WI38 (cell line): ENCODE measurements at regions not wholly inside any gene's neighbourhood (a gene's known extent, or its start where the extent isn't known, plus 50 kb on each side); places are given as distances from the start of the nearest gene placed in this dataset.

Experiments used
- H3K4me3 ChIP-seq: 2 replicates; pipeline ENCODE4 v1.5.1; 2011; ENCODE audit warnings: low read depth, mild to moderate bottlenecking, control low read depth, low read length
- TF ChIP-seq, protein P1 (sequence below): IDR thresholded peaks from 2 replicates; pipeline ENCODE4 v1.5.1; 2012; ENCODE audit warnings: low read depth, mild to moderate bottlenecking, control low read depth, low read length

DNA sequence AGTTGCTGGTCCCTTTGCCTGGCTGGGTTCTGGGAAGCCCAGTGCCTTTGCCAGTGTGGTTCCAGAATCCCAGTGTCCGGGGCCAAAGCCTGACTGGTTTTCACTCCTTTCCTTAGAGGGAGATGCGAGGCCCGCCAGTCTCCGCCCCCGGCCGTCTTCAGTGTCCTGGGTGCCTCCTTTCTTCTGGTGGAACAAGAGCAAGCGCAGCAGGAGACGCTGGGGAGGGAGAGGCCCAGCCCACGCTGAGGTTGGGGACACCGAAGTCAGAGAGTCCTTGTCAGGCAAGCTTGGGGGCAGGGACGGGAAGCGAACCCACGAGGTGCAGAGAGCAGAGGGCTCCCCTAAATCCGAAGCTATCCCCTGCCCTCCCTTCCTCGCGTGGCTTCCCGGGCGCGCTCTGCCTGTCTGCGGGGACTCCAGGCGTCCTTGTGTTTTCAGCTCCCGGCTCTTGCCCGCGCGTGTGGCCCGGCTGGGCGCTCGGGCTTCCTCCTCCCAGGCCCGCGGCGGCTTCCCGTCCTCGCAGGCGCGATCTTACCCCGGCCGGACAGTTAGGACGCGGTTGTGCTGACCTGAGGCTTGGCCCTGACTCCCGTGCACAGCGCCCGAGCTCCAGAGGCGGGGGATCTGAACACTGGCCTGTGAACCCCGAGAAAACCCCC, 60.6 kb upstream of the UBE3C start:
- peak overlapping the region; percentile 33; the same call in 1 of the 2 replicates for H3K4me3 ChIP-seq
- TF ChIP-seq, protein P1, sequence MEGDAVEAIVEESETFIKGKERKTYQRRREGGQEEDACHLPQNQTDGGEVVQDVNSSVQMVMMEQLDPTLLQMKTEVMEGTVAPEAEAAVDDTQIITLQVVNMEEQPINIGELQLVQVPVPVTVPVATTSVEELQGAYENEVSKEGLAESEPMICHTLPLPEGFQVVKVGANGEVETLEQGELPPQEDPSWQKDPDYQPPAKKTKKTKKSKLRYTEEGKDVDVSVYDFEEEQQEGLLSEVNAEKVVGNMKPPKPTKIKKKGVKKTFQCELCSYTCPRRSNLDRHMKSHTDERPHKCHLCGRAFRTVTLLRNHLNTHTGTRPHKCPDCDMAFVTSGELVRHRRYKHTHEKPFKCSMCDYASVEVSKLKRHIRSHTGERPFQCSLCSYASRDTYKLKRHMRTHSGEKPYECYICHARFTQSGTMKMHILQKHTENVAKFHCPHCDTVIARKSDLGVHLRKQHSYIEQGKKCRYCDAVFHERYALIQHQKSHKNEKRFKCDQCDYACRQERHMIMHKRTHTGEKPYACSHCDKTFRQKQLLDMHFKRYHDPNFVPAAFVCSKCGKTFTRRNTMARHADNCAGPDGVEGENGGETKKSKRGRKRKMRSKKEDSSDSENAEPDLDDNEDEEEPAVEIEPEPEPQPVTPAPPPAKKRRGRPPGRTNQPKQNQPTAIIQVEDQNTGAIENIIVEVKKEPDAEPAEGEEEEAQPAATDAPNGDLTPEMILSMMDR, result no peak

- no peak overlapping the region for H3K4me3 ChIP-seq
- TF ChIP-seq, protein P1, result no peak
These were observed 59.6 kb upstream of the UBE3C start for GRCh38 chr7:157079116-157079515.

- H3K4me3 ChIP-seq, result no peak overlapping the region
- TF ChIP-seq, protein P1, result no peak
These were observed 58.5 kb upstream of the UBE3C start for GRCh38 chr7:157080111-157080730.

DNA sequence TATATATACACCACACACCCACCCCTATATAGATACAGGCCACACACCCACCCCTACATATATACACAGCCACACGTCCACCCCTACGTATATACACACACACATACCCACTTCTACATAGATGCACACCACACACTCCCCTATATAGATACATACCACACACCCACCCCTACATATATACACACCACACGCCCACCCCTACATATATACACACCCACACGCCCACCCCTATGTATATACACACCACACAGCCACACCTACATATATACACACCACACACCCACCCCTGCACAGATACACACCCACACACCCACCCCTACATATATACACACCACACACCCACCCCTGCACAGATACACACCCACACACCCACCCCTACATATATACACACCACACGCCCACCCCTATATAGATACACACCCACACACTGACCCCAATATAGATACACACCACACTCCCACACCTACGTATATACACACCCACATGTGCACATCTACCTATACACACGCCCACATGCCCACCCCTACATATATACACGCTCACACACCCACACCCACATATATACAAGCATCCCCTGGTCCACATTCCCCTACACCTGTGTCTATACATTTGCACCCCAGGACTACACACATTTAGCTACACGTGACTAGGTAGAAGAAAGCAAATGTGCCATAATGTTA, 52.1 kb upstream of the UBE3C start:
- no peak overlapping the region for H3K4me3 ChIP-seq
- TF ChIP-seq, protein P1, result no peak

DNA sequence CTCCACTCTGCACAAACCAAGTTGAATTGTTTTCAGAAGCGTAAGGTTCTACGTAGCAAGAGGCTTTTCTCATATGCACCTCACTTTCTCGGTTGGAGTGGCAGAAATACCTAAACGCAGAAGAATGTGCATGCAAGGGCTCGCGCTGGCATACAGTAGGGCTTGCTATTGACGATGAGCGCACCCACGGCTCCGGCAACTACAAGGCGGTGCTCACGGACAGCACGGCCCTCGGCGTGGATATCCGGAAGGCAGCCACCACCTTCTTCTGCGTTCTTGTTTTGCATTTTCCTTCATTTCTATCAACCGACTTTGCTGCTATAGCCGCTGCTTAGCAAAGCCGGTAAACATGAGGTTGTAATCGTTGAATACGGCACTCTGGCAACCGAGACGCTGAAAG, 51.1 kb upstream of the UBE3C start:
- TF ChIP-seq, protein P1, result no peak
- no peak overlapping the region for H3K4me3 ChIP-seq

GRCh38 chr7:157088136-157088535, 50.6 kb upstream of the UBE3C start:
- H3K4me3 ChIP-seq, result no peak overlapping the region
- TF ChIP-seq, protein P1, result no peak
